WTC11 (cell line): ENCODE measurements at regions not wholly inside any gene's neighbourhood (a gene's known extent, or its start where the extent isn't known, plus 50 kb on each side); places are given as distances from the start of the nearest gene placed in this dataset.
A peak's percentile ranks its signal among the peaks of the same experiment; 100 is the strongest.

Experiments
- ATAC-seq: fragments of 200-7000 bp; cut with Tn5 transposase; 2 replicates; pipeline ENCODE4 v1.10.0; 2021; ENCODE audit warnings: mild to moderate bottlenecking, moderate library complexity
- CTCF ChIA-PET: fragments of 300-600 bp; sonication (Branson Sonifier 250); formaldehyde crosslinking; loops from one replicate; lab custom pipeline; 2021; ENCODE audit warnings: antibody characterized with exemption; lab: Charles Lee
- POLR2A ChIA-PET: fragments of 350-600 bp; sonication (Branson Sonifier 250); formaldehyde crosslinking; loops from one replicate; lab custom pipeline; 2021; ENCODE audit warnings: antibody characterized with exemption; lab: Charles Lee
- DNase-seq: peaks from one replicate; pipeline ENCODE4 v3.0.0; 2021; ENCODE audit warnings: low spot score
- H3K27ac Mint-ChIP-seq: 2 replicates; pipeline ENCODE4 v1.8.0; 2021; ENCODE audit warnings: mixed read lengths
- H3K27me3 Mint-ChIP-seq: 2 replicates; pipeline ENCODE4 v1.8.0; 2021; ENCODE audit warnings: low read depth, mild to moderate bottlenecking, moderate library complexity, mixed read lengths
- H3K36me3 Mint-ChIP-seq: 2 replicates; pipeline ENCODE4 v1.8.0; 2021; ENCODE audit warnings: mixed read lengths
- H3K4me1 Mint-ChIP-seq: 2 replicates; pipeline ENCODE4 v1.8.0; 2022; ENCODE audit warnings: mixed read lengths
- H3K4me3 Mint-ChIP-seq: 2 replicates; pipeline ENCODE4 v1.8.0; 2021; ENCODE audit warnings: mild to moderate bottlenecking, moderate library complexity, mixed read lengths
- H3K9me3 Mint-ChIP-seq: 2 replicates; pipeline ENCODE4 v1.8.0; 2021; ENCODE audit warnings: mixed read lengths
- AFF4 ChIP-seq: sonication (generic); formaldehyde crosslinking; IDR thresholded peaks from 2 replicates; pipeline ENCODE4 v1.8.1; 2023; ENCODE audit warnings: mild to moderate bottlenecking, missing genetic modification reagents, borderline replicate concordance
- ATF1 ChIP-seq: sonication (generic); formaldehyde crosslinking; IDR thresholded peaks from 2 replicates; pipeline ENCODE4 v1.8.1; 2023; ENCODE audit warnings: mild to moderate bottlenecking, moderate library complexity, missing genetic modification reagents
- CREB1 ChIP-seq: sonication (generic); formaldehyde crosslinking; IDR thresholded peaks from 2 replicates; pipeline ENCODE4 v1.8.0; 2023; ENCODE audit warnings: mild to moderate bottlenecking, missing genetic modification reagents
- E2F5 ChIP-seq: sonication (generic); formaldehyde crosslinking; IDR thresholded peaks from 2 replicates; pipeline ENCODE4 v1.8.1; 2022; ENCODE audit warnings: mild to moderate bottlenecking, moderate library complexity, missing genetic modification reagents
- FOXJ3 ChIP-seq: sonication (generic); formaldehyde crosslinking; IDR thresholded peaks from 2 replicates; pipeline ENCODE4 v1.9.0; 2021; ENCODE audit warnings: missing genetic modification reagents, mild to moderate bottlenecking, borderline replicate concordance
- FOXK1 ChIP-seq: sonication (generic); formaldehyde crosslinking; IDR thresholded peaks from 2 replicates; pipeline ENCODE4 v1.8.0; 2022; ENCODE audit warnings: mild to moderate bottlenecking, moderate library complexity, missing genetic modification reagents
- GABPB1 ChIP-seq: sonication (generic); formaldehyde crosslinking; IDR thresholded peaks from 2 replicates; pipeline ENCODE4 v1.8.1; 2023; ENCODE audit warnings: mild to moderate bottlenecking, missing genetic modification reagents
- GRHL2 ChIP-seq: fragments of 250-450 bp; sonication (Bioruptor Pico); IDR thresholded peaks from 2 replicates; pipeline ENCODE4 v1.8.0; 2022; ENCODE audit warnings: mild to moderate bottlenecking, moderate library complexity; ENCODE audit not compliant: insufficient replicate concordance, severe bottlenecking
- HMGXB4 ChIP-seq: sonication (generic); formaldehyde crosslinking; IDR thresholded peaks from 2 replicates; pipeline ENCODE4 v1.8.1; 2023; ENCODE audit warnings: mild to moderate bottlenecking, moderate library complexity, missing genetic modification reagents
- JUN ChIP-seq: sonication (generic); formaldehyde crosslinking; IDR thresholded peaks from 2 replicates; pipeline ENCODE4 v1.8.0; 2023; ENCODE audit warnings: mild to moderate bottlenecking, missing genetic modification reagents
- NFATC4 ChIP-seq: fragments of 250-450 bp; sonication (Bioruptor Pico); IDR thresholded peaks from 2 replicates; pipeline ENCODE4 v1.9.0; 2021; ENCODE audit warnings: mild to moderate bottlenecking
- NFYB ChIP-seq: sonication (generic); formaldehyde crosslinking; conservative IDR thresholded peaks from 2 replicates; pipeline ENCODE4 v1.8.0; 2022; ENCODE audit warnings: low read depth, missing genetic modification reagents
- NR1H2 ChIP-seq: sonication (generic); formaldehyde crosslinking; IDR thresholded peaks from 2 replicates; pipeline ENCODE4 v1.9.0; 2021; ENCODE audit warnings: mild to moderate bottlenecking, moderate library complexity, missing genetic modification reagents
- NR2C2 ChIP-seq: sonication (generic); formaldehyde crosslinking; IDR thresholded peaks from 2 replicates; pipeline ENCODE4 v1.8.0; 2022; ENCODE audit warnings: mild to moderate bottlenecking, missing genetic modification reagents
- OVOL2 ChIP-seq: fragments of 250-450 bp; sonication (Bioruptor Pico); IDR thresholded peaks from 2 replicates; pipeline ENCODE4 v1.9.0; 2021; ENCODE audit warnings: mild to moderate bottlenecking, borderline replicate concordance
- SMAD3 ChIP-seq: sonication (generic); formaldehyde crosslinking; IDR thresholded peaks from 2 replicates; pipeline ENCODE4 v1.8.0; 2022; ENCODE audit warnings: missing genetic modification reagents, mild to moderate bottlenecking, borderline replicate concordance
- SMAD4 ChIP-seq: sonication (generic); formaldehyde crosslinking; IDR thresholded peaks from 2 replicates; pipeline ENCODE4 v1.8.0; 2022; ENCODE audit warnings: mild to moderate bottlenecking, missing genetic modification reagents
- USF1 ChIP-seq: sonication (generic); formaldehyde crosslinking; IDR thresholded peaks from 2 replicates; pipeline ENCODE4 v1.8.0; 2022; ENCODE audit warnings: mild to moderate bottlenecking, missing genetic modification reagents
- USF2 ChIP-seq: sonication (generic); formaldehyde crosslinking; IDR thresholded peaks from 2 replicates; pipeline ENCODE4 v1.8.1; 2023; ENCODE audit warnings: mild to moderate bottlenecking, missing genetic modification reagents, moderate library complexity
- ZMAT4 ChIP-seq: fragments of 250-450 bp; sonication (Bioruptor Pico); IDR thresholded peaks from 2 replicates; pipeline ENCODE4 v1.9.0; 2021; ENCODE audit warnings: mild to moderate bottlenecking
- ZNF121 ChIP-seq: sonication (generic); formaldehyde crosslinking; IDR thresholded peaks from 2 replicates; pipeline ENCODE4 v1.8.0; 2023; ENCODE audit warnings: missing genetic modification reagents
- ZNF317 ChIP-seq: sonication (generic); formaldehyde crosslinking; IDR thresholded peaks from 2 replicates; pipeline ENCODE4 v1.8.1; 2023; ENCODE audit warnings: low read depth, mild to moderate bottlenecking, moderate library complexity, missing genetic modification reagents, borderline replicate concordance
- ZNF396 ChIP-seq: fragments of 250-450 bp; sonication (Bioruptor Pico); IDR thresholded peaks from 2 replicates; pipeline ENCODE4 v1.8.0; 2021; ENCODE audit warnings: mild to moderate bottlenecking, moderate library complexity, borderline replicate concordance

- Mint-ChIP-seq H3K27me3 (no peaks in the 10 kb centered on the region), H3K9me3 (peaks cover 30% of the 10 kb centered on the region), H3K4me1 (peaks cover 35% of the 10 kb centered on the region), H3K36me3 (peaks cover 26% of the 10 kb centered on the region), H3K27ac (peak overlapping the region; percentile 90), H3K4me3 (no peak overlapping the region)
- POLR2A ChIA-PET: no interaction called here
- no peak for DNase-seq
- TF ChIP-seq NR1H2 (CRISPR knock-in tag) (no peak), AFF4 (no peak), ZNF317 (CRISPR knock-in tag) (no peak), ZMAT4 (CRISPR knock-in tag) (no peak), NR2C2 (no peak), HMGXB4 (CRISPR knock-in tag) (no peak), FOXJ3 (CRISPR knock-in tag) (no peak), E2F5 (CRISPR knock-in tag) (no peak), CREB1 (CRISPR knock-in tag) (no peak), GABPB1 (CRISPR knock-in tag) (no peak), ATF1 (CRISPR knock-in tag) (no peak), OVOL2 (CRISPR knock-in tag) (no peak), ZNF396 (no peak), FOXK1 (CRISPR knock-in tag) (no peak), USF1 (CRISPR knock-in tag) (no peak), SMAD4 (CRISPR knock-in tag) (no peak), SMAD3 (CRISPR knock-in tag) (no peak)
- ATAC-seq: no peak
- CTCF ChIA-PET: no interaction called here
Observed at GRCh38 chr10:53607691-53608090, 835.1 kb upstream of the MBL2 start.

GRCh38 chr10:53606981-53607380 is 834.4 kb upstream of the MBL2 start:
- DNase-seq: no peak
- no peak for ATAC-seq
- Mint-ChIP-seq H3K4me3 (no peak overlapping the region), H3K9me3 (peaks cover 29% of the 10 kb centered on the region), H3K27ac (peak overlapping the region; percentile 34; the same call in 1 of the 2 replicates), H3K4me1 (peaks cover 35% of the 10 kb centered on the region), H3K27me3 (no peaks in the 10 kb centered on the region), H3K36me3 (peaks cover 26% of the 10 kb centered on the region)
- ChIA-PET CTCF (no interaction called here), POLR2A (no interaction called here)
- TF ChIP-seq E2F5 (CRISPR knock-in tag) (no peak), NFYB (CRISPR knock-in tag) (no peak), AFF4 (no peak), FOXK1 (CRISPR knock-in tag) (no peak), ZNF121 (CRISPR knock-in tag) (no peak), NFATC4 (no peak), GRHL2 (no peak), JUN (CRISPR knock-in tag) (no peak), USF2 (CRISPR knock-in tag) (no peak), NR2C2 (no peak)
